Right cardiac atrium (tissue), 5 donors: ENCODE measurements at regions not wholly inside any gene's neighbourhood (a gene's known extent, or its start where the extent isn't known, plus 50 kb on each side); places are given as distances from the start of the nearest gene placed in this dataset.

Experiments
- ATAC-seq, 2 donors: fragments of 200-7000 bp; cut with Tn5 transposase; one replicate each; pipeline versions ENCODE4 v1.8.0 to v1.9.1; 2020; ENCODE audit warnings: moderate library complexity in 2 of 2, mild to moderate bottlenecking in 1 of 2
- DNase-seq, 3 donors: peaks; one replicate each; pipeline ENCODE4 v3.0.0-alpha.2; 2020
- H3K27ac ChIP-seq: one replicate; pipeline ENCODE4 v1.5.1; 2013; ENCODE audit warnings: mild to moderate bottlenecking, low read length, control low read depth, moderate library complexity
- H3K27me3 ChIP-seq: one replicate; pipeline ENCODE4 v1.6.1; 2013; ENCODE audit not compliant: control insufficient read depth, insufficient read depth
- H3K4me1 ChIP-seq: one replicate; pipeline ENCODE4 v1.6.1; 2013; ENCODE audit warnings: low read length; ENCODE audit not compliant: control insufficient read depth, insufficient read depth
- H3K4me3 ChIP-seq: one replicate; pipeline ENCODE4 v1.5.1; 2013; ENCODE audit warnings: low read length, control low read depth
- H3K9me3 ChIP-seq: one replicate; pipeline ENCODE4 v1.6.1; 2013; ENCODE audit warnings: low read length; ENCODE audit not compliant: control insufficient read depth
- WGBS: extraction: QIAGEN DNeasy Blood & Tissue Kit; methylation state at CpG from one replicate; pipeline ENCODE4 v1.1.7; 2013; 5-methylcytosine and 5-hydroxymethylcytosine counted together
- intact Hi-C, 4 donors: fragments of 100-400 bp; cut with DNase I; formaldehyde crosslinking; loops; one replicate each; pipeline versions ENCODE4 v1.11.0 to v1.14.0; 2022 to 2023
- donor health status: healthy with polysubstance abuse.
- donor health status: DM: no; HTN: yes; CAD: no.
- donor health status: DM: no; HTN: no; CAD: no.
- donor health status: DM: no; HTN: yes; CAD: no; lungs with severe emphysema.
- donor health status: DM: yes; HTN: yes; CAD: no.

GRCh38 chr10:132477398-132478340, 59.9 kb upstream of the INPP5A start:
- Histone ChIP-seq H3K9me3 (no peaks in the 10 kb centered on the region), H3K27me3 (no peaks in the 10 kb centered on the region), H3K27ac (no peak overlapping the region), H3K4me1 (peaks cover 2% of the 10 kb centered on the region), H3K4me3 (no peak overlapping the region)
- ATAC-seq = no peak
- intact Hi-C loops = no loop called here
- peak in 2 of 3 donors; percentile 49 to 57 for DNase-seq
- 73% methylated on average over 23 of the region's 23 CpGs for WGBS

GRCh38 chr10:132478341-132479023, 59.1 kb upstream of the INPP5A start:
- ATAC-seq = no peak
- intact Hi-C loops = no loop called here
- Histone ChIP-seq H3K27ac (no peak overlapping the region), H3K9me3 (no peaks in the 10 kb centered on the region), H3K4me1 (peaks cover 2% of the 10 kb centered on the region), H3K27me3 (no peaks in the 10 kb centered on the region), H3K4me3 (no peak overlapping the region)
- 86% methylated on average over 18 of the region's 18 CpGs for WGBS
- peak in 2 of 3 donors; percentile 45 to 49 for DNase-seq

GRCh38 chr10:132479024-132479602, 58.5 kb upstream of the INPP5A start:
- ATAC-seq (no peak), DNase-seq (peak in 1 of 3 donors; percentile 6)
- Histone ChIP-seq H3K9me3 (no peaks in the 10 kb centered on the region), H3K27ac (no peak overlapping the region), H3K27me3 (no peaks in the 10 kb centered on the region), H3K4me3 (no peak overlapping the region), H3K4me1 (peaks cover 2% of the 10 kb centered on the region)
- intact Hi-C loops = no loop called here
- WGBS = 91% methylated on average over 14 of the region's 14 CpGs

- DNase-seq = peak in 1 of 3 donors; percentile 37
- intact Hi-C loops = no loop called here
- WGBS = 86% methylated on average over 14 of the region's 14 CpGs
- H3K4me3 ChIP-seq = no peak overlapping the region
- no peak for ATAC-seq
- no peaks in the 10 kb centered on the region for H3K9me3 ChIP-seq
- H3K27me3 ChIP-seq = no peaks in the 10 kb centered on the region
- H3K4me1 ChIP-seq = peaks cover 2% of the 10 kb centered on the region
- H3K27ac ChIP-seq = no peak overlapping the region
Measured at GRCh38 chr10:132479603-132480221, 57.9 kb upstream of the INPP5A start.

- Histone ChIP-seq H3K4me1 (peaks cover 2% of the 10 kb centered on the region), H3K27ac (no peak overlapping the region), H3K9me3 (no peaks in the 10 kb centered on the region), H3K27me3 (no peaks in the 10 kb centered on the region), H3K4me3 (no peak overlapping the region)
- 78% methylated on average over 7 of the region's 7 CpGs for WGBS
- DNase-seq (peak in 1 of 3 donors; percentile 4), ATAC-seq (no peak)
- intact Hi-C loops = no loop called here
Measured at GRCh38 chr10:132480356-132480755, 57.2 kb upstream of the INPP5A start.

- 79% methylated on average over 10 of the region's 10 CpGs for WGBS
Measured at GRCh38 chr10:132481690-132482089, 55.9 kb upstream of the INPP5A start.

GRCh38 chr10:132482090-132482800, 55.3 kb upstream of the INPP5A start:
- whole genome bisulfite sequencing = 40% methylated on average over 14 of the region's 14 CpGs
- H3K4me3 ChIP-seq = no peak overlapping the region
- no peaks in the 10 kb centered on the region for H3K27me3 ChIP-seq
- H3K4me1 ChIP-seq = peaks cover 2% of the 10 kb centered on the region
- no peak overlapping the region for H3K27ac ChIP-seq
- H3K9me3 ChIP-seq = no peaks in the 10 kb centered on the region
- ATAC-seq (peak; percentile 65 to 71), DNase-seq (peak in 1 of 3 donors; percentile 18)
- intact Hi-C loops = no loop called here

More at GRCh38 chr10:132481690-132482089, 55.9 kb upstream of the INPP5A start:
- no peak overlapping the region for H3K27ac ChIP-seq
- H3K27me3 ChIP-seq = no peaks in the 10 kb centered on the region
- DNase-seq = peak in 1 of 3 donors; percentile 34
- intact Hi-C loops = no loop called here
- no peaks in the 10 kb centered on the region for H3K9me3 ChIP-seq
- peaks cover 2% of the 10 kb centered on the region for H3K4me1 ChIP-seq
- ATAC-seq = no peak
- no peak overlapping the region for H3K4me3 ChIP-seq

- 84% methylated on average over 5 of the region's 5 CpGs for WGBS
- DNase-seq = no peak
- Histone ChIP-seq H3K27me3 (no peaks in the 10 kb centered on the region), H3K9me3 (no peaks in the 10 kb centered on the region), H3K27ac (no peak overlapping the region), H3K4me3 (no peak overlapping the region), H3K4me1 (peaks cover 2% of the 10 kb centered on the region)
- no peak for ATAC-seq
- intact Hi-C loops = no loop called here
Measured at GRCh38 chr10:132483394-132483793, 54.2 kb upstream of the INPP5A start.

GRCh38 chr10:132484922-132485321, 52.7 kb upstream of the INPP5A start:
- DNase-seq (peak in 2 of 3 donors; percentile 13 to 20), ATAC-seq (no peak)
- no peak overlapping the region for H3K4me3 ChIP-seq
- intact Hi-C loops = no loop called here
- no peaks in the 10 kb centered on the region for H3K9me3 ChIP-seq
- no peak overlapping the region for H3K27ac ChIP-seq
- H3K4me1 ChIP-seq = peaks cover 2% of the 10 kb centered on the region
- 96% methylated on average over 16 of the region's 16 CpGs for WGBS
- H3K27me3 ChIP-seq = no peaks in the 10 kb centered on the region

- DNase-seq (peak in 1 of 3 donors; percentile 16), ATAC-seq (no peak)
- H3K9me3 ChIP-seq = no peaks in the 10 kb centered on the region
- peaks cover 2% of the 10 kb centered on the region for H3K4me1 ChIP-seq
- H3K27ac ChIP-seq = no peak overlapping the region
- intact Hi-C loops = no loop called here
- no peaks in the 10 kb centered on the region for H3K27me3 ChIP-seq
- H3K4me3 ChIP-seq = no peak overlapping the region
- 93% methylated on average over 10 of the region's 10 CpGs for WGBS
Measured at GRCh38 chr10:132485391-132485790, 52.2 kb upstream of the INPP5A start.
